ENCODE measurements at regions not wholly inside any gene's neighbourhood (a gene's known extent, or its start where the extent isn't known, plus 50 kb on each side); places are given as distances from the start of the nearest gene placed in this dataset.
"Not testable (repeated sequence)": the region's sequence is repeated elsewhere in the genome, so short reads cannot be mapped to it uniquely, and the experiment has no call there.

DNA sequence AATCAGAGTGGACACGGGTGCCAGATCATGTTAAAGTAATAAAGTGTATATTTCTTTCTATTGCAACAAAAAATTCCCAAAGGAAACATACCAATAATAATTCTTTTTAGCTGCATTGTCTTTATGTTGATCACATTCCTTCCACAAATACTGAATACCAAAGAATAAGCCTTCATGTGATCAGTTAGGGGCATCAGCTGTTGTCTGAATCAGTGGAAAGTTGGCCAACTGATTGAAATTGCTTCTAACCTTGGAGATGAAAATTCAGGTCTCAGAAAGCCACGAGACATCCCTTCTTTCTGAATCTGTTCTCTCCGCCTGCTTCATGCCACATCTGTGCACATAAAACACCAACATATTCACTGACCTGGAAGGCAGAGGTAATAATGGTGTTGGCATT, 785.2 kb downstream of the KCNA4 start:
- Histone ChIP-seq H2AFZ (ENCODE audit: low read length, unreplicated experiment) (no peak overlapping the region), H3K27me3 (ENCODE audit: insufficient read depth, low read length) (no peaks in the 10 kb centered on the region)

DNA sequence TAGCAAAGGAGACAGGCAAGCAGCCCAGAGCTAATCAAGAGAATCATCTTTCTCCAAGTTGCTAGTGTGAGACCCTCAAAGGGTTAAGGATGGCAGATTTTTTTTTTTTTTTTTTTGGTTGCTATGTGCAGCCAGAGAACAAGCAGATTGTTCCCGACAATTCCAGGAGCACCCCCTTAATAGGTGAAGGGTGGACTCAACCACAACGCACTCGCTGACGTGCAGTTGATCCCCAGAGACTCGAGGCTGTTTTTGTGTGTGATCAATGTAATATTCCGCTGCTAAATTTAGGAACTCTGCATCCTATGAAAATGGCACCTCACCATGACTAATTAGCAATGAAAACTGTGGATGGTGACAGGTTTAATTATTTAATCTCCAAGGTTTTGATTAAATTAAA, 789.0 kb downstream of the KCNA4 start:
- Histone ChIP-seq H2AFZ (ENCODE audit: low read length, unreplicated experiment) (no peak overlapping the region), H3K27ac (ENCODE audit: low read depth, low read length) (no peak overlapping the region), H3K4me1 (ENCODE audit: control insufficient read depth, insufficient read depth, low read length, unreplicated experiment) (no peaks in the 10 kb centered on the region), H3K36me3 (ENCODE audit: insufficient read depth, low read length) (no peaks in the 10 kb centered on the region), H3K79me2 (ENCODE audit: control insufficient read depth, insufficient read depth, low read length, unreplicated experiment) (no peaks in the 10 kb centered on the region), H3K4me3 (ENCODE audit: low read depth, low read length) (no peak overlapping the region), H3K27me3 (ENCODE audit: insufficient read depth, low read length) (no peaks in the 10 kb centered on the region)

More for the DNA sequence above, 785.2 kb downstream of the KCNA4 start:
- Histone ChIP-seq H3K36me3 (ENCODE audit: insufficient read depth, low read length) (no peaks in the 10 kb centered on the region), H3K79me2 (ENCODE audit: control insufficient read depth, insufficient read depth, low read length, unreplicated experiment) (no peaks in the 10 kb centered on the region), H3K4me1 (ENCODE audit: control insufficient read depth, insufficient read depth, low read length, unreplicated experiment) (no peaks in the 10 kb centered on the region), H3K4me3 (ENCODE audit: low read depth, low read length) (no peak overlapping the region), H3K27ac (ENCODE audit: low read depth, low read length) (no peak overlapping the region)

DNA sequence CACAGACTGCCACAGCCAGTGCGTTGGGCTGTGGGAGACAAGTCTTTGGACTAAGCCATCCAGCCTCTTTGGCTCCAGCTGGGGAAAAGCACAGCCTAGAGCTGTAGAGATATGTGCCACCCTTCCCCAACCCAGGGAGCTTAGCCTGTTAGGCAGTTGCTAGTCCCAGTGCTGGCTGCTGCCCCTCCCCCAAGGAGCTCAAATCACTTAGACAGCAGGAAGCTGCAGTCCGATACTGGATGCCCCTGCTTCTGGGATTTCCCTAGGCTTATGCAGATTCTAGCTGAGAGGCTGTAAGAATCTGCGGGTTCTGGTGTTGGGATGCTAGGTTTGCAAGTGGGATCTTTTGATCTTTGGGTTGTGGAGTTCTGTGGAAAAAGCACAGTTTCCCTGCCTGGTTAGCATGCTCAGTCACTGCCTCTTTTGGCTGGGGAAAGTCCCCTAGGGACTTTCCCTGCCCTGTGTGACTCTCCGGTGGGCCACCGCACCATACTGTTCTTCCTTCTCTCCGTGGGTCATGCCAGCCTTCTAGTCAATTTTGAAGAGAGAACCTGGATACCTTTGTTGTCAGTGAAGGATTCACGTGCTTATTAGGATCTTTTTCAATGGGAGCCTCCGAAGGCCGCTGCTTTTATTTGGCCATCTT, 792.0 kb downstream of the KCNA4 start:
- Histone ChIP-seq H2AFZ (ENCODE audit: low read length, unreplicated experiment) (no peak overlapping the region), H3K79me2 (ENCODE audit: control insufficient read depth, insufficient read depth, low read length, unreplicated experiment) (no peaks in the 10 kb centered on the region), H3K4me3 (ENCODE audit: low read depth, low read length) (no peak overlapping the region), H3K27me3 (ENCODE audit: insufficient read depth, low read length) (no peaks in the 10 kb centered on the region), H3K36me3 (ENCODE audit: insufficient read depth, low read length) (no peaks in the 10 kb centered on the region), H3K27ac (ENCODE audit: low read depth, low read length) (no peak overlapping the region), H3K4me1 (ENCODE audit: control insufficient read depth, insufficient read depth, low read length, unreplicated experiment) (no peaks in the 10 kb centered on the region)

DNA sequence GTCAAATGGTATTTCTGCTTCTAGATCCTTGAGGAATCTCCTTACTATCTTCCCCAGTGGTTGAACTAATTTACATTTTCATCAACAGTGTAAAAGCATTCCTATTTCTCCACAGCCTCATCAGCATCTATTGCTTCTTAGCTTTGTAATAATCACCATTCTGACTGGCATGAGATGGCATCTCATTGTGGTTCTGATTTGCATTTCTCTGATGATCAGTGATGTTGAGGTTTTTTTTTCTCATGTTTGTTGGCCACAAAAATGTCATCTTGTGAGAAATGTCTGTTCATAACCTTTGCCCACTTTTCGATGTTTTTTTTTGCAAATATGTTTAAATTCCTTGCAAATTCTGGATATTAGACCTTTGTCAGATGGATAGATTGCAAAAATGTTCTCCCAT, 797.3 kb downstream of the KCNA4 start:
- H3K4me1 ChIP-seq (ENCODE audit: control insufficient read depth, insufficient read depth, low read length, unreplicated experiment); H2AFZ ChIP-seq (ENCODE audit: low read length, unreplicated experiment); H3K27ac ChIP-seq (ENCODE audit: low read depth, low read length); H3K4me3 ChIP-seq (ENCODE audit: low read depth, low read length); H3K27me3 ChIP-seq (ENCODE audit: insufficient read depth, low read length); H3K79me2 ChIP-seq (ENCODE audit: control insufficient read depth, insufficient read depth, low read length, unreplicated experiment); H3K36me3 ChIP-seq (ENCODE audit: insufficient read depth, low read length): not testable (repeated sequence)

DNA sequence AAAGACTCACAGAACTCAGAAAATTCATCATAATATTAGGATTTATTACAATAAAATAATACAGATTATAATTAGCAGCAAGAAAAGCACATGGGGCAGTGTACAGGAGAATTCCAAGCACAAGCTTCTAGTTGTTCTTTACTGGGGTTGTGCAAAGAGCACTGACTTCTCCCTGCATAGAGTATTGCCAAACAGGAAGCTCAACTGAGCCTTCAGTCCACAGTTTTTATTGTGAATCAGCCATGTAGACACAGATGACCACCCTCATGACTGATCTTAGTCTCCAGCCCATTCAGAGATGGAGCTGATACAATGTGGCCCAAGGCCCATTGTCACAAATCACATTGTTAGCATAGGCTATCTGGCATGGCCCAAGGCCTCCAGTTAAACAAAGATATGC, 798.9 kb downstream of the KCNA4 start:
- Histone ChIP-seq H3K27me3 (ENCODE audit: insufficient read depth, low read length) (no peaks in the 10 kb centered on the region), H3K36me3 (ENCODE audit: insufficient read depth, low read length) (no peaks in the 10 kb centered on the region), H3K4me3 (ENCODE audit: low read depth, low read length) (no peak overlapping the region), H2AFZ (ENCODE audit: low read length, unreplicated experiment) (no peak overlapping the region), H3K79me2 (ENCODE audit: control insufficient read depth, insufficient read depth, low read length, unreplicated experiment) (no peaks in the 10 kb centered on the region), H3K27ac (ENCODE audit: low read depth, low read length) (no peak overlapping the region), H3K4me1 (ENCODE audit: control insufficient read depth, insufficient read depth, low read length, unreplicated experiment) (no peaks in the 10 kb centered on the region)

DNA sequence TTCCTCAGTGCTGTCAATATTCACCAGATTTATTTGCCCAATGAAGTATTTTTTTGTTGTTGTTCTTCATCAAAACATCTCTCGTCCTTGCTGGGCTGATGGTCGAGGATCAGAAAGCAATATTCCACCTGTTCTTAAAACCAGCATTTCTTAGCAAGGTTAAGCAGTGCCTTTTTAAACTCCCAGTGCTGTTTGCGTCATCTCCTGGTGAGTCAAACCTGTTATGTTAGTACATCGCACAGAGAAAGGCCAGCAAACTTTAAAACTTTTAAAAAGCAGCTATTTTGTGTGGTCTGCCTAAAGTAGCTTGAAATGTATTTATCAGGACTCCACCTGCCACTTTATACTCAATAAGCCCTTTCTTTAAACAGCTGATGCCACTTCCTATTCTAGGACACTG, 802.0 kb downstream of the KCNA4 start:
- Histone ChIP-seq H3K36me3 (ENCODE audit: insufficient read depth, low read length) (no peaks in the 10 kb centered on the region), H3K4me1 (ENCODE audit: control insufficient read depth, insufficient read depth, low read length, unreplicated experiment) (no peaks in the 10 kb centered on the region), H3K27ac (ENCODE audit: low read depth, low read length) (no peak overlapping the region), H3K4me3 (ENCODE audit: low read depth, low read length) (no peak overlapping the region), H3K27me3 (ENCODE audit: insufficient read depth, low read length) (no peaks in the 10 kb centered on the region), H3K79me2 (ENCODE audit: control insufficient read depth, insufficient read depth, low read length, unreplicated experiment) (no peaks in the 10 kb centered on the region), H2AFZ (ENCODE audit: low read length, unreplicated experiment) (no peak overlapping the region)

DNA sequence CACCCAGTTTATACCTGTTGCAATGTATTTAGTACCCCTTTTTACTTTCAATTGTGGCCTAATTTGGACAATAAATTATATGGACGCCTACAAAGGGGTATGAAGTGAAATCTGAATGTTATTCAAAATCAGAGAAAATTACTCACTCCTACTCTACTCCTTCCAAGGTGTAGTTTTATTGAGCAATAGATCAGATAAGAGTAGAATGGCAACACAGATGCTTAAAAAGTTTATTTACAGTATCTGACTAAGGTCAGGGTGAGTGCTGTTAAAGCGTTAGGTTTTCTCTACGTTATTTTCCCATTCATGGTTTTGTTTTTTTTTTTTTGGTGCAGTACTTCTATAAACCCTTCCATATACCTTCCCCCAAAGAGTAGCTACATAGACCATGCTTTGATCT, 805.6 kb downstream of the KCNA4 start:
- H3K27me3 ChIP-seq (ENCODE audit: insufficient read depth, low read length) = no peaks in the 10 kb centered on the region
- H3K4me1 ChIP-seq (ENCODE audit: control insufficient read depth, insufficient read depth, low read length, unreplicated experiment) = peaks cover 3% of the 10 kb centered on the region
- no peaks in the 10 kb centered on the region for H3K36me3 ChIP-seq (ENCODE audit: insufficient read depth, low read length)
- no peaks in the 10 kb centered on the region for H3K79me2 ChIP-seq (ENCODE audit: control insufficient read depth, insufficient read depth, low read length, unreplicated experiment)
- no peak overlapping the region for H2AFZ ChIP-seq (ENCODE audit: low read length, unreplicated experiment)
- H3K27ac ChIP-seq (ENCODE audit: low read depth, low read length) = no peak overlapping the region
- no peak overlapping the region for H3K4me3 ChIP-seq (ENCODE audit: low read depth, low read length)

DNA sequence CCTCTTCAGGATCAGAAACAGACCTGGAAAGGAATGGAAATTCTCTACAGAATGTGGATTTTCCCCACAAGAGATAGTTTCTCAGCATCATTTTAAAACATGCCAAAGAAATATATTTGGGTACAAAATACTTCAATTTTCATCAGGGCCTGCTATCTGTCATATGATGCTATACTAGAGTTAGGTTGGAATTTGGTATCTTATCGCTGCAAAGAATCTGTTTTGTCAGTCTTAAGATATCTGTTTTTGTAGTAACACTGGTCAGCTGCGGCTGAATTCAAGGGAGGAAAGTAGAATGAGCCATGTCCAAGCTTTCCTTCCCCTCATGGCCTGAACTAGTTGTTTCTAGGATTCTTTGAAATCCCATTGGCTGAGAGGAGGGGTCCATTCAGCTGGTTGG, 806.4 kb downstream of the KCNA4 start:
- Histone ChIP-seq H3K36me3 (ENCODE audit: insufficient read depth, low read length) (no peaks in the 10 kb centered on the region), H3K27me3 (ENCODE audit: insufficient read depth, low read length) (no peaks in the 10 kb centered on the region), H3K27ac (ENCODE audit: low read depth, low read length) (no peak overlapping the region), H2AFZ (ENCODE audit: low read length, unreplicated experiment) (no peak overlapping the region), H3K4me1 (ENCODE audit: control insufficient read depth, insufficient read depth, low read length, unreplicated experiment) (peaks cover 3% of the 10 kb centered on the region), H3K79me2 (ENCODE audit: control insufficient read depth, insufficient read depth, low read length, unreplicated experiment) (no peaks in the 10 kb centered on the region), H3K4me3 (ENCODE audit: low read depth, low read length) (no peak overlapping the region)

DNA sequence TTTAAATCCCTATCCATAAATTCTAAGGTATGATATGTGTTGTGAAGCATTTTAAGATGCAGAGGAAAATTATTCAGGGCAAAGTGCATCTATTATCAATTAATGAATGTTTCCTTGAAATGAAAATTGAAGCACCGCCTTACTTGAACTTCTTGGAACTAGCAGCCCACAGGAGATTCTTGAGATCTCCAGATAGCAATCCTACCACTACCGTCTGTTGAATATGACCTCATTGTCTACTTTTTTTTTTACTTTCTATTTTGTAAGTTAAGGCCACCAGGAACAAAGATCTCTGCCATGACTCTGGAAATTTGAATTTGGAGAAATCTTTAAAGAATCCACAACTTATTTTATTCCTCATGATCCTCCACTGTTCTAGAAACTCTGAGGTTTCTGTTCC, 808.7 kb downstream of the KCNA4 start:
- H2AFZ ChIP-seq (ENCODE audit: low read length, unreplicated experiment) = peak overlapping the region; percentile 85
- H3K79me2 ChIP-seq (ENCODE audit: control insufficient read depth, insufficient read depth, low read length, unreplicated experiment) = no peaks in the 10 kb centered on the region
- H3K36me3 ChIP-seq (ENCODE audit: insufficient read depth, low read length) = no peaks in the 10 kb centered on the region
- peaks cover 3% of the 10 kb centered on the region for H3K4me1 ChIP-seq (ENCODE audit: control insufficient read depth, insufficient read depth, low read length, unreplicated experiment)
- no peak overlapping the region for H3K27ac ChIP-seq (ENCODE audit: low read depth, low read length)
- no peaks in the 10 kb centered on the region for H3K27me3 ChIP-seq (ENCODE audit: insufficient read depth, low read length)
- H3K4me3 ChIP-seq (ENCODE audit: low read depth, low read length) = 0 out of 2 replicates have a peak overlapping the region, but pooled peaks have one; percentile 22

DNA sequence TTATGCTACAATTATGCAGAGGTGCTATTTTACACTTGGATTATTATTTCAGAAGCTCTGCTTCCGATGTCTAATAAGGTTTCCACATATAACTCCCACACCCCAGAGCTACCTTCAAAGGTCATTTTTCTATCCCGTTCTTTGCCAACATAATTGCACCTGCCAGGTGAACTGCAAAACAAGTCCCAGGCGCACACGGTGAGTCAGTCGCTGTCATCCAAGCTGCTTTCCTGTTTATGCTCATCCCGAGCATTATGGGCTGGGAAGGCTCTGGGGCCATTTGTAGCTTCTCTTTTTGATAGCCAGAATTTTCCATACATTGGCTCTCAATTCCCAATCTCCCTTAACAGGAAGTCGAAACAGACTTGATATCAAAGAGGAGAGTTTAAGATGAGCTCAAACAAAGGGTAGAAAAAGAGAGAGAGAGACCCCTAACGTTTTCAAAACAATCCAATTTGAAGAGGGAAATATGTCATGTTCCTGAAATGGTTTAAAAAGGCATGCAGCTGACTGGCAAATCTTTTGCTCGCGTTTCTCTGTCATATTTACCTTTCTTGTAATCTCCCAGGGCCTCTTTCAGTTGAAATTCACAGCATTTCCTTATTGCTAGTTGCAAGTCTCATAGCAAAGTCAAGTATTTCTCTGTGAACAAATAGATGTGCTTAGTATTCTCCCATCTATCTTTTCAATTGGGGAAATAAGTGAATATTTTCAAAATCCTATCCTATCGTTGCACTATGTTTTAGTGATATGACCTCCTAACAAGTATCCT, 815.9 kb downstream of the KCNA4 start:
- Histone ChIP-seq H3K36me3 (ENCODE audit: insufficient read depth, low read length) (no peaks in the 10 kb centered on the region), H2AFZ (ENCODE audit: low read length, unreplicated experiment) (peak overlapping the region; percentile 69), H3K27ac (ENCODE audit: low read depth, low read length) (no peak overlapping the region), H3K4me3 (ENCODE audit: low read depth, low read length) (no peak overlapping the region), H3K27me3 (ENCODE audit: insufficient read depth, low read length) (no peaks in the 10 kb centered on the region), H3K79me2 (ENCODE audit: control insufficient read depth, insufficient read depth, low read length, unreplicated experiment) (no peaks in the 10 kb centered on the region), H3K4me1 (ENCODE audit: control insufficient read depth, insufficient read depth, low read length, unreplicated experiment) (peaks cover 8% of the 10 kb centered on the region)

DNA sequence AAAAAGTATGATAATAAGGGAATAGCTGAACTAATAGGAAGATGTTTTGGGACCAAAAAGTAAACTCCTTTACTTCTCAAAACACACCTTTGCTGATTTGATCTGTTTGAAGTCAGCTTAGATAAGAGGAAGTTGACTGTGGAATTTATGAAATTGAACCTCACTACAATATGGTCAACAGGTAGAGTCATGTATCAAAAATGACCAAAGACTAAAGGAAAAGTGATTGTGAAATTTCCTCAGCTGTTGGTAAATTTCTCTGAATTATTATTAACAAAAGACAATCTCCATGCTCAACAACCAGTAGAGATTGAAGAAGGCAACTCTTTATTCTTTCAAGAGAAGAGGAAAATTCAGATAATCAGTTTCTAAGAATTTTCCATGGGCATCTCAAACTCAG, 826.5 kb downstream of the KCNA4 start:
- Histone ChIP-seq H3K79me2 (ENCODE audit: control insufficient read depth, insufficient read depth, low read length, unreplicated experiment) (no peaks in the 10 kb centered on the region), H2AFZ (ENCODE audit: low read length, unreplicated experiment) (no peak overlapping the region), H3K36me3 (ENCODE audit: insufficient read depth, low read length) (no peaks in the 10 kb centered on the region), H3K4me1 (ENCODE audit: control insufficient read depth, insufficient read depth, low read length, unreplicated experiment) (peaks cover 11% of the 10 kb centered on the region), H3K4me3 (ENCODE audit: low read depth, low read length) (no peak overlapping the region), H3K27ac (ENCODE audit: low read depth, low read length) (no peak overlapping the region), H3K27me3 (ENCODE audit: insufficient read depth, low read length) (no peaks in the 10 kb centered on the region)
